Islet of Langerhans (tissue), 1 donor: ENCODE measurements at regions not wholly inside any gene's neighbourhood (a gene's known extent, or its start where the extent isn't known, plus 50 kb on each side); places are given as distances from the start of the nearest gene placed in this dataset.

Experiments
- FAIRE-seq: peaks from one replicate; lab custom pipeline; 2011; peaks lifted over from hg19 to GRCh38; lab: Jason Lieb, UNC

DNA sequence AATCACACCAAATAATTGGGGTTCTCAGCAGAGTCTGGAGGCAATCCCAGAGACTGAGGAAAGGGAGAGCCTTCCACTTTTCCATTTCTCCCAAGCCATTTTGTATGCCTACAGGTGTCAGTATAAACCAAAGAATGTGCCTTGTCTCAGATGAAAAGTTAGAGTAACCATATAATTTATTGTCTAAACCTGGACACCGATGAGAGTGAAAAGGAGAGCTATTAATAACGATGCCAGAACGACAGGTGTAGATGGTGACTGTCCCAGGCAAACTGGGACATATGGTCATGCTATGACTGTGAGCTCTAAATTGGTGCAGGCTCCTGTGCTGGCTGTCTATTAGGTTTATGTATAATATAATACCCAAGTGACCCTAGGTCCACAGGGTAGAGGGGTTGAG lies 219.6 kb downstream of the ARHGAP12 start:
- peak; percentile 79 for FAIRE-seq

DNA sequence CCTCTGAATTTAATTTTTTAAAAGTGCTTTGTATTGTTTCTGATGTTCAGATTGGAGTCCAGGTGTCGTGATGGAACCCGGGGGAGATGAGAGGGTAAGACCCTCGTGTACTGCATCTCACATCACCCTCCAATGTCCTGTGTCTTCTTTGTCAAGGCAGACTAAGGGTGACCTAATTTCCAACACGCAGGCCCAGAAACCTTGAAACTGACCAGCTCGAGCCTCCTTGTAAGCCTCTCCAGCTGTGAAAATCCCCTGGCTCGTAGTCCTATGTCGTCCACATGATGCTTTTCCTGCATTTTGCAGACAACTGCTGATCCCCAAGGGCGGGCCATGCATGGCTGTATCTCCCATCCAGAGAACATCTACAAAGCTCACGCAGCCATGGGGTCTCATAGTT lies 220.2 kb downstream of the ARHGAP12 start:
- no peak for FAIRE-seq

DNA sequence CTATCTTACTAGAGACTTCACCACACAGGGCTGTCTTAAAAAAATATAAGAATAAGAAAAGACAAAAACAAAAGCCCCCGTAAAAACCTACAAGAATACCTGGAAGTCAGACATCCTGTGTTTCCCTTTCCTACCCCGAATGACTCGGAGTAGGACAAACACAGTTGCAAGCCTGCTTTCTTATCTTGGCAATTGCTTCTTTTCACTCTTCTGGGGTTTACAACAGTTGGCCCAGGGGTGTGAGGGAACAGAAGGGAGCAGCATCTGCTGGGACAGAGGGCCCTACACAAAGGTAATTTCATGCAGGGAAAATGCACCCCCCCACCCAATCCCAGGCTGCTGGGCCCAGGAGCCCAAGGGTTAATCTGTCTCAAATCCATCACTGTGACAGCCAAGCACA lies 220.6 kb downstream of the ARHGAP12 start:
- no peak for FAIRE-seq

DNA sequence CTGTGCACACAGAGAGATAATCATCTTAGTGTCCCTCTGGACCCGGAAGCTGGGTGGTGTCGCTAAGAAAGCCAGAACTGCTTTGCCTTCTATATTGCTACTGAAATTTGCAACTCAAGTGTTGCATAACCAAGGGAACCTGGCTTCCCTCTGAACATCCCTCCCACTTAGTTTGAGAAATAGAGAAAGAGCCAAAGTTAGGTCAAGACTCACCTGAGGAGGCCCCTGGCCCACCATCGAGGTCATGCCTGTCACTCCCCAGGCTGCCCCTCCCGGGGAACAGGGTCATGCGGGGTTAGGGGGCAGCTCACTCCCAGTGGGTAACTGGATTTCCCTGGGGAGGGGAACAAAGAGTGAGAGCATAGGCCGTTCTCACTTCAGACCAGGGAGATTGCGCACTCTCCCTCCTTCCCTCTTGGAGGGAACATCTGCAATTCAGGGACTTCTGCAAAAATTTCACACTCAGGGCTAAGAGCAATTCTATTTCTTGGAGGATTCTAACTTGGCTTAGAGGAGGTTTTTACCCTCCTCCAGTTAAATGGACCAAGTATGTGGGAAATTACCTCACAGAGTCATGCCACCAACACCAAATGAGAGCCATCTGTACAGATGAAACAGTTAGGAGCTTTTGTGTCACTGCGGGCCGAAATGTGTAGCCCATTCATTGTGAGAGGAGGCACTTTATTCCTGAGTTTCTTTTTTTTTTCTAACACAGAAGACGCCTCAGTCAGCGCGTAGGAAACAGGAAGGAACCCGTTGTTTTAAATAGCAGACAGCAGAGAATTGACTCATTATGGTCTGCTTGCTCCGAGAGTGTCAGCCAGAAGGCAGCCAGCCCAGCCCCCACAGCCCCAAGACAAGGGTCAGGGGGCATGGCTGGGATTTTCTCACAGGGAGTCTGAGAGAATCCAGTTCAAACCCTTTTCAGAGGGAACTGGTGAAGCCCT lies 221.3 kb downstream of the ARHGAP12 start:
- FAIRE-seq: no peak

DNA sequence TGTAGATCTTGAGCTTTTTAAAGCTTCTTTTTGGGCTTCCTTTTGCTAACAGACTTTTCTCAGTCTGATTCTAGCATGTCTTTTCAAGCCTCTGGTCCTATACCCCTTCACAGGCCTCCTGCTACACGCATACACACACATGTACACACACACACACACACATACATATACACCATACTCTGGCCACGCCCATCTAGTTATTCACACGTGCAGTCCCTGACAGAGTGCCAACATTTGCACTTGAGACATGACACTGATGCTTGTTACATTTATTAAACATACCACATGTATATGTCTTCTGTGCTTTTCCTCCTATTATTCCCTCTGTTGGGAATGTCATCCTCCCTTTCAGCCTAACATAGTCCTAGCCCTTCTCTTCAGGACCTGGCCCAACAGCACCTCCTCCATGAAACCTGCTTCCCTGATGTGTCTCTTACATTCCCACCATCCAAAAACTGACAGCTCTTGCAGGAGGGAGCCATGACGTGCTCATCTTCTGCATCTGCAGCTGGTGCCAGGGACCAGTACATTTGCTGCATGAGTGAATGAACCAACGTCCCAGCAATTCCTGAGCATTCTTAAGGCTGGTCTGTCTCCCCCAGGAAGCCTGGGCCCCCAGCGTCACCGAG lies 222.1 kb downstream of the ARHGAP12 start:
- FAIRE-seq: no peak

DNA sequence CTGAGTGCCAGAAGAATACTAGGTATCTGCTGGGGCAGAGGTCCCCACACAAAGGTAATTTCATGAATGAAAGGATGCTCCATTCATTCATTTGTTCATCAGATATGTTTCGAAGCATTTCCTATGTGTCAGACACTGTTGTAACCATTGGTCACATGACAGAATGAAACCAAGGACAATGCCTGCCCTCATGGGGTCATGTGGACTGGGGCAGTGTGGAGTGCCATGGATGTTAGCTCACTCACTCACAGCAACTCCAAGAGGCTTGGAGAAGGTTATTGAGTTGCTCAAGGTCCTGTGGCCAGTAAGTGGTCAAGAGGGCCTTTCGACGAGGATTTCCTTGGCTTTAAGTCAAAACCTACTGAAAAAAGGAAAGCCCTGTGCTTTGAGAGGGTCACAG lies 223.5 kb downstream of the ARHGAP12 start:
- FAIRE-seq: no peak

DNA sequence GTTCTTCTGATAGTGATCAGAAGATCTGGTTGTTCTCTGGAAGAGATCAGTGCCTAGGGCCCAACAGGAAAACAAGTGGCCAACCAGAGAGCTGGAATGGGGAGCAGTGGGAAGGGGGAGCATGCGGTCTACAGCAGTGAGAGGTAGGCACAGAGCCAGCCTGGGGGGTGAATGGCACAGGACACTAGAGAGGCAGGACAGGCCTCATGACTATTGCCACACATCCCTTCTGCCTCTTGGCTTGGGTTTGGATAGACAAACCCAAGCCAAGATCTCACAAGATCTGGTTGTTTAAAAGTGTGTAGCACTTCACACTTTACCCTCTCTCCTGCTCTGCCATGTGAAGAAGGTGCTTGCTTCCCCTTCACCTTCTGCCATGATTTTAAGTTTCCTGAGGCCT lies 224.4 kb downstream of the ARHGAP12 start:
- no peak for FAIRE-seq

DNA sequence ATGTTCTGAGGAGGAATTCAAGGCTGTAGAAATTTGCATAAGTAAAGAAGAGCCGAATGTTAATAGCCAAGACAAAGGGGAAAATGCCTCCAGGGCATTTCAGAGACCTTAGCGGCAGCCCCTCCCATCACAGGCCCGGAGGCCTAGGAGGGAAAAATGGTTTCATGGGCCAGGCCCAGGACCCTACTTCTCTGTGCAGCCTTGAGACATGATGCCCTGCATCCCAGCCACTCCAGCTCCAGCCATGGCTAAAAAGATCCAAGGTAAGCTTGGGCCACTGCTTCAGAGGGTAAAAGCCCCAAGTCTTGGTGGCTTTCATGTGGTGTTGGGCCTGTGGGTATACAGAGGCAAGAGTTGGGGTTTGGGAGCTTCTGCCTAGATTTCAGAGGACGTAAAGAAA lies 225.7 kb downstream of the ARHGAP12 start:
- FAIRE-seq: no peak

DNA sequence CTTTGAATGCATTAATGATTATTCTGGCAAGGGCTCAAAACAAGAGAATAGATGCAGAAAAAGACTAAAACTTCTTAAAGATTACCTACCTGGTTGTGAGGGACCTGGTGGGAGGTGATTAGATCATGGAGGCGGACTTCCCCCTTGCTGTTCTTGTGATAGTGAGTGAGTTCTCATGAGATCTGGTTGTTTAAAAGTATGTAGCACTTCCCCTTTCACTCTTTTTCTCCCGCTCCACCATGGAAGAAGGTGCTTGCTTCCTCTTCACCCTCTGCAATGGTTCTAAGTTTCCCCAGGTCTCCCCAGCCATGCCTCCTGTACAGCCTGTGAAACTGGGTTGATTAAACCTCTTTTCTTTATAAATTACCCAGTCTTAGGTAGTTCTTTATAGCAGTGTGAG lies 226.6 kb downstream of the ARHGAP12 start:
- FAIRE-seq: no peak

DNA sequence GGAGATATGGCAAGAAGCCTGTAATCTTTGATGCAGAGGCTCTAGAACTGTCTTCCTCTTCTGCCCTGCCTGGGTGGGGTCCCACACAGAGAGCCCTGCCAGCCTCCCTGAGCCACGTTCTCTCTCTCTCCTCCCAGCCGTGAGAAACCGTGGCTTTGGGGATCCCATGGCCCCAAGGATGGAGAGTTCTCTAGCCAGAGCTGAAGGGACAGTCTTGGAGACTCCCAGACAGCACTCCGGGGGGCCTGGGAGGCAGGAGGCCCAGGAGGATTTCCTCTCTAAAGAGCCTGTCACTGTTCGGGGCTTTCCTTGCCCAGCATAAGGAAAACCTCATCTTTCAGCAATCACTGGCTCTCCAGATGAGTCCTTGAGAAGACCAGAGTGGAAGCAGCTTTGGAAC lies 227.1 kb downstream of the ARHGAP12 start:
- FAIRE-seq: no peak

DNA sequence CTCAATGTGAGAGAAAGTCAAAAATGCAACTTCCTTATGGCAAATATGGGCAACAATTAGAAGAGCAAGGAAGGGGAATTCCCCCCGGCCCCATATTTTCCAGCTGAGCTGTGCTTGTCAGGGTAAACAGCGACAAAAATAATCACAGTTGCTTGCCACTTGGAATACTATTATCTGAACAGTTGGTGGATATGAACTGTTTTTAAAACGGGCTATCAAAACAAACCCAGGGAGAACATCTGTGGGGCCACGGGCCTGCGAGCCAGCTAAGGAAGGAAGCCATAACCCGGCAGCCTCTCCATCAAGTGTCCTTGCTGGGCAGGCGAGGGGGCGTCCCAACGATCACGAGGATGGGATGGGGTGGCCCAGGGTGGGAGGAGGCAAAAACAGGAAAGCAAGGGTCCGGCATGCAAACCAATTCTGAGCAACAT lies 228.4 kb downstream of the ARHGAP12 start:
- FAIRE-seq: no peak

DNA sequence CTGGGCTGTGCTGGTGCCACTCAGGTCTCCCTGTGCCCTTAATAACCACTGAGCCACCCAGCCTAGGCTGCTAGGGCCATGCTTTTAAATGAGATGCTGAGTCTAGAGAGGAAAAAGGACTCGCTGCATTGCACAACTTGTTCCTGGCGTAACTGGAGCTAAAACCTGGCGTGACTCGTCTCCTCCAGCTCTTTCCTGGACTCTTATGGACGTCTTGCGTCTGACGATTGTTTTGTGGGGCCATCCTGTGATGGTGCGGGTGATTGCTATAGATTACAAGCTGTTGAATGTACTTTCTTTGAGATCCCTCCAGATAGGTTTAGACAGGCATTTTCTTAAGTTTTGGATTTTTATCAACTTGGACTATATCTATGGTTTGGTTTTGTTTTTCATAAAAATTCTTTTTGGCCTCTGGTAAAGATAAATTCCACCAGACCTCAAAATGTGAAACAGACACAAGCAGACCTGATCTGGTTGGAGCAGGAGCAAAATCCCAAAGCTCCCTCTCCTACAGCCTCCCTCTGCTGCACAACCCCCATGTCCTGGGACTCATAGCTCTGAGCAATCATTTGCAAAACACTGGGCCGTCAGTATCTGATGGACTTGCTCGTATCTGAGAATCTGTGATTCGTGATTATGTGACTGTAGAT lies 230.3 kb downstream of the ARHGAP12 start:
- no peak for FAIRE-seq

DNA sequence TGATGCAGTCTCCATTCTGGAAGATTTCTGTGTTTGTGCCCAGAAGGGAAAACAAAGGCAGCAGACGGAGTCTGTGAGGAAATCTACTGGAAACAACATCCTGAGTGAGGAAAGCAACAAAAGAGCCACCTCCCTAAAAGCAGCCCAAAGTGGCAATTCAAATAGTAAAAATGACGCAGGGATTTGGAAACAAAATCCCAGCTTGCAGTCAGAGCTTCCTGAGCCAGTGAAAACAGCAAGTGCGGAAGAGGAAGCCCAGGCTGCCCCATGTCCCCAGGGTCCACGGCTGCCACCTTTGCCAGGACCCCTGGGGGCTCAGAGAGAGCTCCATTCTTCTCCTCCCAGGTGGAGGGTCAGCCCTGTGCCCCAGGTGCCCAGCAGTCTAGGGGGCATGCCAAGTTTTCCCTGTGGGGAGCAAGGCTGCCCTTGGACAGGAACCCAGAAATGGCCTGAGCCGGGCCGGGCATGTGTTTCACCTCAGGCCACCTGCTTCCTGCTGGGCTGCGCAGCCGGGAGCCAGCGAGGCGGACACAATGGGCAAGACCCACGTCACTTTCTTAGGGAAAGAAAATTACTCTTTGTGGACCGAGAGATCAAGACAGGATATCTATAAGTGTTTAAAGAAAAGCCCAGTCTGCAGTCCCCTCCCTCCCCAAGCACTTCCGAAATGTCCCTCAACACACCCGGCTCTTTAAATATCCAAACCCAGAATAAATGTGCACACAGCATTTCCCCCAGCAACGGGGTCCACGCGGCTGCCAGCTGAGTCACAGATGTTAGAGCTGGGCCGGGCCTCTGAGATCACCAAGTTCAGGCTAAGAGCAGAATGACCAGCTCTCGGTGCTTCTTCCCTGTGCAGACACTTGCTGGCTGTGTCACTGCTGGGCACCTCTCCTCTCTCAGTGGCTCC lies 231.1 kb downstream of the ARHGAP12 start:
- no peak for FAIRE-seq

DNA sequence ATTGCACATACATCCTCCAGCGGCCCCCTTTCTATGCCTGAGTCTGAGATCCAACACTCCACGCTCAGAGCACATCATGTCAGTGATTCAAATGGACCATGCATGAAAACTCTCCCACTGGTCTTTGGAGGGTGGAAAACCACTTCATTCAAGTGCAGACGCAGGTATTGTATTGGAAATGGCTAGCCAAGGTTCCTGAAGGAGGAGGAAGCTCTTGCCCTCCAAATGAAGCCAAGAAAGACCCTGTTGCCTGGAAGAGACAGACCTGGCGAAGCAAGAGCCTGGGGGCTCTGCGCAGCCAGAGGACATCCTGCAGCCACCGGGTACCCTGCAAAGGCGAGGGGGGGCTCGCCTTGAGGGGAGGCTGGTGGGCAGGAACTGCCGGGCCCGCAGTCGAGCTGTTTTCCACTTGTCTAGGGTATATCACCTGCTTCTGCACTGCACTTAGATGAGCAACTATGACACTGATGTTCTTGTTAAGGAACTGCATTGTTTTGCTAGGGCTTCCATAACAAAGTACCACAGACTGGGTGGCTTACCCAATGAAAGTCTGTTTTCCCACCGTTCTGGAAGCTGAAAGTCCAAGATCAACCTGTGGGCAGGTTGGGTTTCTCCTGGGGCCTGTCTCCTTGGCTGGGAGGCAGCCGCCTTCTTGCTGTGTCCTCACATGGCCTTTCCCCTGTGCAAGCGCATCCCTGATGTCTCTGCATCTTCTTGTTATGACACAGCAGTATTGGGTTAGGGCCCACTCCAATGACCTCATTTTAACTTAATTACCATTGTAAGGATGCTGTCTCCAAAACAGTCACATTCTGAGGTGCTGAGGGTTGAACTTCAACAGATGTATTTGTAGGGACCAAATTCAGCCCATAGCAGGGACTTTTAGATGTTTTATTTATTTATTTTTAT lies 233.4 kb downstream of the ARHGAP12 start:
- no peak for FAIRE-seq

DNA sequence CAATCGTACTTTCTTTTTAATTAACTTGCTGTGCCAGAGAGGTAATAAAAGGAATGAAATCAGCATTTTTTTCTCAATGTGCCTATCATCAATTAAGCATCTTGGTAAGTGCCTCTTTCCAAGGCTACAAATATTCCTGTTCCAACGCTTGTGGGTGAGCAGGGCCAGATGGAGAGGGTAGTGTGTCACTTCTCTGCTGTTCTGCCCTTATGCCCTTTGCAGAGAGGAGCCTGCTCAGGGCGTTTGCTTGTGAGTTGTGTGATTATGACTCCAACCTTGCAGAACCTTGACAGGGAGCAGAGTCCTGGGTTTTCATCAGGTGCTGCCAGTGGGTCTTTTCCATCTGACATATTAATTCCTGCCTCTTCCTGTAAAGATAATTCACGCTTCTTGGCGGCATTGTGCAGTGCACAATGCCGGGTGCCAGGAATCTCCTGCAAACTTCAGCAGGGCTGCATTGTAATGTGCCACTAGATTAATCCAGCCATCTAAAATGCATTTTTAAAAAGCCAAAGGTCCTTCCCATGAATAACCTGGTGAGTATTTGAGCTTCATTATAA lies 234.4 kb downstream of the ARHGAP12 start:
- no peak for FAIRE-seq

DNA sequence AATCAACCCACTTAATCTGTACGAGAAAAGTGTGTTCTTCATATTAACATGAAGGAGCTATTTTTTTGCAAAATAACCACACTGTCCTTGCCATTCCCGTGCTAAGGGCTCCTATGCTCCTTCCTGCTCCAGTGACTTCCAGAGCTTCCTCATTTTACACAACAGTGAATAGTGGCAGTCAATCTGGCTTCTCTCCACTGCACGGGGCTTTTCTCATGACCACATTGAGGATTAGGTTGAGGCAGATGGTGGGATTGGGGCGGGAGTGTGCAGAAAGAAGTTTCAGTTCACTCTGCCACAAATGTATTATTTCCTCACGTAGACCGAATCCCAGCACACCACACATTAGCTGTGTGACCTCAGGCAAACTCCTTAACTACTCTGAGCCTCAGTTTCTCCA lies 235.1 kb downstream of the ARHGAP12 start:
- no peak for FAIRE-seq

DNA sequence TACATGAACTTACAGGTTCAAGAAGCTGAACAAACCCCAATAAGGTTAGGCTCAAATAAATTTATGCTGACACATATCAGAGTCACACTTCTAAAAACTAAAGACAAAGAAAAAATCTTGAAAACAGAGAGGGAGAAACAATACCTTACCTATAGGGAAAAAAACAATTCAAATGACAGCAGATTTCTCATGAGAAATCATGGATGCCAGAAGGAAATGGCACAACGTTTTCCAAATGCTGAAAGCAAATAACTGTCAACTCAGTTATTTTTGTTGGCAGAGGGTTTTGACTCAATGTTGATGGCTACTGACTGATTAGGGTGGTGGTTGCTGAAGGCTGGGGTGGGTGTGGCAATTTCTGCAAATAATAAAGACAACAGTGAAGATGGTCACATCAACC lies 239.4 kb downstream of the ARHGAP12 start:
- no peak for FAIRE-seq

DNA sequence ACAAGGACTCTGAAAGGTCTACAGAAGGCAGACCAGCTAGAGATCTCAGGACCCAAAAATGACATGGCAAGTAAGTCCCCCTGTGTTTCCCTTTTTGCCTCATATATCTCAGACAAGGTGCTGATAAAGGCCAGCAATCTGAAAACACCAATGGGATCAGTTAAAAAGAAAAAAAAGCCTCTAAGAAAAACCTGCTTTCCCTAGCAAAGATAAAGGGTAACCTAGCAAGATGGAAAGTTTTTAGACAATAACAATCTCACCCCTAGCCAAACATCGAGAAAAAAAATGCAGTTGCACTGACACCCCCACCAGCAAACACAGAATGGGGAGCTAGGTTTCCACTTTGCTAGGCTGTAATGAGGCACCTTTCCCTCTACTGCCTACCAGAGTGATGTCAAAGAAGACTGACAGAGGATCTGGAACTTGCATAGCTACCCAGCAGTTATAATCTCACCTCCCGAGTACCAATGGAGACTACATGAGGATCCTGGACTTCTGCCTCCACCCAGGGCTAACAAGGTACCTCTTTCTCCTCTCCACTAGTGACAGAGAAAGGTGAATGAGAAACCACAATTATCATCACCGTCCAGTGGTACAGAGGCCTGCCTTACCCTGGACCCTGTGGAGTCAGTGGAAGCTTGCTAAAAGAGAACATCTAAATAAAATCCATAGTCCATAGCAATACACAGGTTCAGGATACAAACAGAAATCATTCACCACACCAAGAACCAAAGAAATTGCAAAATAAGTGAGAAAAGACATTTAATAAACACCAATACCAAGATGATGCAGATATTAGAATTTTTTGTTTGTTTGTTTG lies 240.8 kb downstream of the ARHGAP12 start:
- no peak for FAIRE-seq

DNA sequence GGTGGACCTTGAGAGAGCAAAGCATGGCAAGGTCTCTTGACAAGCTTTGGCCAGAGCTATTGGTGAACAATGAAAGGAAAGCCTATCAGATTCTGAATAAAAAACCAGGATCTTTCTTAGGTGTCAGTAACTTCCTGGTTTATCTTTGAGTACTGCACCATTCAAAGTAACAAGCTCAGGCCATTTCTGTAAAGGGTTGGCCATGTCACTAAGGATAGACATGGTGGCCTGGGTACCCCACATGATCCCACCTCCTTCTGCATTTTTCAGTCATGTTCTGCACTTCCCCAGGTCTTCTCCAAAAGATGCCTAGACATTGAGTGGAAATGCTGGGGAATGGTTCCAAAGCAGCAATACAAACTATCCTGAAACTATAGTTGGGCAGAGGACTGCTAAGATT lies 242.0 kb downstream of the ARHGAP12 start:
- no peak for FAIRE-seq

DNA sequence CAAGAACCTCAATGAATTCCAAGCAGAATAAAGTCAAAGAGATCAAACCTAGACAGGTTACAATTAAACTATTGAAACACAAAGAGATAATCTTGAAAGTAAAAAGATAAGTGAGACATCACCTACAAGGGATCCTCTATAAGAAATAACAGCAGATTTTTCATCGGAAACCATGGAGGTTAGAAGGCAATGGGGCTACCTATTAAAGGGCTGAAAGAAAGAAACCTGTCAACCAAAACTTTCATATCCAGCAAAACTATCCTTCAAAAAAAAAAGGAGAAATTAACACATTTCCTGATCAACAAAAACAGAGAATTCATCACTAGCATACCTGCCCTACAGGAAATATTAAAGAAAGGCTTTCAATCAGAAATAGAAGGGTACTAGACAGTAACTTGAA lies 244.9 kb downstream of the ARHGAP12 start:
- FAIRE-seq: no peak
